Gastrocnemius medialis (tissue), 4 donors: ENCODE measurements at regions not wholly inside any gene's neighbourhood (a gene's known extent, or its start where the extent isn't known, plus 50 kb on each side); places are given as distances from the start of the nearest gene placed in this dataset.
A peak's percentile ranks its signal among the peaks of the same experiment; 100 is the strongest.

Experiments
- ATAC-seq, 2 donors: fragments of 150-250 bp; one replicate each; pipeline ENCODE4 v1.9.1; 2016
- DNase-seq, 2 donors: peaks; one replicate each; pipeline ENCODE4 v3.0.0-alpha.2; 2019
- H3K27ac ChIP-seq, 4 donors: fragments of 200-600 bp; sonication (generic); 1 replicate in 1 of 4; 2 replicates in 3 of 4; pipeline ENCODE4 v1.5.1; 2016 to 2018; ENCODE audit warnings: mild to moderate bottlenecking in 2 of 4, moderate library complexity in 1 of 4
- H3K27me3 ChIP-seq, 3 donors: fragments of 200-600 bp; sonication (generic) in 2 of 3; 1 replicate in 1 of 3; 2 replicates in 2 of 3; pipeline versions ENCODE4 v1.5.1 to v1.6.0; 2016 to 2019; ENCODE audit warnings: mild to moderate bottlenecking in 1 of 3, moderate library complexity in 1 of 3
- H3K36me3 ChIP-seq, 2 donors: fragments of 200-600 bp; sonication (generic) in 1 of 2; one replicate each; pipeline ENCODE4 v1.5.1; 2017 to 2018
- H3K4me1 ChIP-seq, 2 donors: fragments of 200-600 bp; sonication (generic) in 1 of 2; one replicate each; pipeline ENCODE4 v1.5.1; 2016 to 2017; ENCODE audit warnings: mild to moderate bottlenecking in 2 of 2
- H3K4me3 ChIP-seq, 4 donors: fragments of 200-600 bp; sonication (generic) in 3 of 4; 1 replicate in 1 of 4; 2 replicates in 3 of 4; pipeline ENCODE4 v1.5.1; 2016 to 2019; ENCODE audit warnings: mild to moderate bottlenecking in 2 of 4
- H3K9me3 ChIP-seq, 3 donors: fragments of 200-600 bp; sonication (generic) in 2 of 3; 1 replicate in 1 of 3; 2 replicates in 2 of 3; pipeline ENCODE4 v1.5.1; 2016 to 2019
- POLR2A ChIP-seq, 2 donors: fragments of 450-650 bp; IDR thresholded peaks; one replicate each; pipeline ENCODE4 v1.6.1; 2017; ENCODE audit warnings: antibody characterized with exemption in 2 of 2, mild to moderate bottlenecking in 2 of 2, moderate library complexity in 2 of 2
- in situ Hi-C, 4 donors: fragments of 200-750 bp; cut with MboI; loops; one replicate each; pipeline versions ENCODE4 v1.15.0 to v1.8.0; 2017; ENCODE audit warnings: low sequenced_read_pairs in 4 of 4
- intact Hi-C: fragments of 100-400 bp; cut with DNase I; formaldehyde crosslinking; loops from one replicate; pipeline ENCODE4 v1.15.1; 2023; ENCODE audit warnings: low total_unique reads
- TF ChIP-seq, protein P1 (sequence below), 5 experiments: fragments of 450-650 bp in 3 of 5; fragments of 200-600 bp in 2 of 5; sonication (generic) in 2 of 5; IDR thresholded peaks in 4 of 5; conservative IDR thresholded peaks in 1 of 5; 1 replicate in 4 of 5; 2 replicates in 1 of 5; pipeline ENCODE4 v1.5.1; 2016 to 2019; ENCODE audit warnings: antibody characterized with exemption in 5 of 5, mild to moderate bottlenecking in 3 of 5, moderate library complexity in 3 of 5

DNA sequence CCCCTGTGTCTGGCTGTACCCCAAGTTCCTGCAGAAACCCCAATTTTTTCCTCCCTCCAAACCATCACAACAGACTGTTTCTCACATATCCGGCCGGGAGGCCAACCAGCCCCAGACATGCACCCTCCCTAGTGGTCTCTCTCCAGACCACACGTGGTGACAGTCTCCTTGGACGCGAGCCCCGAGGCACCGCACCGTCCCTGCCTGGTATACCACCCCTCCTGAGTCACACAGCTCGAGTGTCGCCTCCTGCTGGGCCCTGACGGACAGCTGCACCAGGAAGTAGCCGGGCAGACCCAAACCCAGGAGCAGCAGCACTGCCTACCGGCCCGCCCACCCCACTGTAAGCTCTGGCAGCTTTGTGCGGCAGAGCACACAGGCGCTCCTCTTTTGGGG lies 97.4 kb downstream of the RFLNA start:
- TF ChIP-seq POLR2A (IDR thresholded peaks at IDR 0.05): no peak
- TF ChIP-seq, protein P1, sequence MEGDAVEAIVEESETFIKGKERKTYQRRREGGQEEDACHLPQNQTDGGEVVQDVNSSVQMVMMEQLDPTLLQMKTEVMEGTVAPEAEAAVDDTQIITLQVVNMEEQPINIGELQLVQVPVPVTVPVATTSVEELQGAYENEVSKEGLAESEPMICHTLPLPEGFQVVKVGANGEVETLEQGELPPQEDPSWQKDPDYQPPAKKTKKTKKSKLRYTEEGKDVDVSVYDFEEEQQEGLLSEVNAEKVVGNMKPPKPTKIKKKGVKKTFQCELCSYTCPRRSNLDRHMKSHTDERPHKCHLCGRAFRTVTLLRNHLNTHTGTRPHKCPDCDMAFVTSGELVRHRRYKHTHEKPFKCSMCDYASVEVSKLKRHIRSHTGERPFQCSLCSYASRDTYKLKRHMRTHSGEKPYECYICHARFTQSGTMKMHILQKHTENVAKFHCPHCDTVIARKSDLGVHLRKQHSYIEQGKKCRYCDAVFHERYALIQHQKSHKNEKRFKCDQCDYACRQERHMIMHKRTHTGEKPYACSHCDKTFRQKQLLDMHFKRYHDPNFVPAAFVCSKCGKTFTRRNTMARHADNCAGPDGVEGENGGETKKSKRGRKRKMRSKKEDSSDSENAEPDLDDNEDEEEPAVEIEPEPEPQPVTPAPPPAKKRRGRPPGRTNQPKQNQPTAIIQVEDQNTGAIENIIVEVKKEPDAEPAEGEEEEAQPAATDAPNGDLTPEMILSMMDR (IDR thresholded peaks at IDR 0.05 in 4 of 5, conservative IDR thresholded peaks at IDR 0.05 in 1 of 5): no peak
- no peaks in the 10 kb centered on the region for H3K27me3 ChIP-seq
- no peaks in the 10 kb centered on the region for H3K9me3 ChIP-seq
- H3K4me3 ChIP-seq: no peak overlapping the region
- no peak for ATAC-seq
- DNase-seq: no peak
- peaks cover 57 to 67% of the 10 kb centered on the region in 2 donors for H3K4me1 ChIP-seq
- peak overlapping the region; percentile 93 to 98 (median 96) for H3K27ac ChIP-seq
- H3K36me3 ChIP-seq: no peaks in the 10 kb centered on the region
- intact Hi-C loops (loop anchor here (10.0 kb wide), 1 partner anchor 523 kb away; the partner anchor contains the start of gene UBC), in situ Hi-C loops (loop anchor here in 1 of 4 donors (25.0 kb wide), 1 partner anchor 120 kb away; no protein-coding TSS in a partner anchor)

DNA sequence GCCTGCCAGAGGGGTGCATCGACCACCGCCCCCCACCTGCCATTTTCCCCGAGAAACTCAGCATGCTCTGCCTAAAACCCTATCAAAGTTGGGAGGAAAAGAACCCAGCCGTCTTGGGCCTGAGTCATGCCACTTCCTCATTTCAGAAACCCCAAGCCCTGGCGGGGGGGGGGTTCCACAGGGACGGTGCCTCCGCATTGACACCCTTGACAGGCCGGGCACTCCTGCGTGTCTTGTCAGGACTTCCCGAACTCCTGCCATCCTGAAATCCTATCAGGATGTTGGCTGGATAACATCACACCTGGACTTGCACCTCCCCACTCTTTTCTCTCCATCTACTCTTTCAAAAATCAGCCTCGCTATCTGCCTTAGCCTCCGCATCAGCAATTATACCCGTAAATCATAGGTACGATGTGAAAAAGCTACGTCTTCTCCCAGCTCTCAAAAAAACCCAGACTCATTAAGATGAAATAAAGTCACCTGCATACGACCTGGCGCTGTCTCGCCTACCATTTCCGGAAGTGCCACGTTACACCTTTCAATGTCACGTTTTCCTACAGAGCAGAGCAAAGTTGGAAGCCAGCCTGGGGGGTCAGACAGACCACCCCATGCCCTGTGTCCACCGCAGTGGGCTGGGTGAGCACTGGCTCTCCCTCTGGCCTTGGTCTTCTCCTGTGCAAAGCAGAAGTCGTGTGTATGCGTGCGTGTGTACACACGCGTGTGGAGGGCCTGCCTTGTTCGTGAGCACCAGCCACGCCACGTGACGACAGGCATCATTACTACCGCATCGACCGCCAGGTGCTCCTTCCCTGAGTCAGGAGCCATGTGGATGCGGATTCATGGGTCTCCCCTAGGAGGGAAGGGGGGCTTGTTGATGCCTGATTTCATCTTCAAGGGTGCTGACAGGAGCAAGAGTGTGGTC lies 96.7 kb downstream of the RFLNA start:
- H3K27me3 ChIP-seq: no peaks in the 10 kb centered on the region
- intact Hi-C loops (loop anchor here (10.0 kb wide), 1 partner anchor 523 kb away; the partner anchor contains the start of gene UBC), in situ Hi-C loops (loop anchor here in 1 of 4 donors (25.0 kb wide), 1 partner anchor 121 kb away; no protein-coding TSS in a partner anchor)
- ATAC-seq (no peak), DNase-seq (no peak)
- peak overlapping the region; percentile 93 to 98 (median 96) for H3K27ac ChIP-seq
- H3K4me1 ChIP-seq: peaks cover 60 to 68% of the 10 kb centered on the region in 2 donors
- no peaks in the 10 kb centered on the region for H3K36me3 ChIP-seq
- no peak overlapping the region for H3K4me3 ChIP-seq
- TF ChIP-seq POLR2A (IDR thresholded peaks at IDR 0.05): no peak
- H3K9me3 ChIP-seq: no peaks in the 10 kb centered on the region

DNA sequence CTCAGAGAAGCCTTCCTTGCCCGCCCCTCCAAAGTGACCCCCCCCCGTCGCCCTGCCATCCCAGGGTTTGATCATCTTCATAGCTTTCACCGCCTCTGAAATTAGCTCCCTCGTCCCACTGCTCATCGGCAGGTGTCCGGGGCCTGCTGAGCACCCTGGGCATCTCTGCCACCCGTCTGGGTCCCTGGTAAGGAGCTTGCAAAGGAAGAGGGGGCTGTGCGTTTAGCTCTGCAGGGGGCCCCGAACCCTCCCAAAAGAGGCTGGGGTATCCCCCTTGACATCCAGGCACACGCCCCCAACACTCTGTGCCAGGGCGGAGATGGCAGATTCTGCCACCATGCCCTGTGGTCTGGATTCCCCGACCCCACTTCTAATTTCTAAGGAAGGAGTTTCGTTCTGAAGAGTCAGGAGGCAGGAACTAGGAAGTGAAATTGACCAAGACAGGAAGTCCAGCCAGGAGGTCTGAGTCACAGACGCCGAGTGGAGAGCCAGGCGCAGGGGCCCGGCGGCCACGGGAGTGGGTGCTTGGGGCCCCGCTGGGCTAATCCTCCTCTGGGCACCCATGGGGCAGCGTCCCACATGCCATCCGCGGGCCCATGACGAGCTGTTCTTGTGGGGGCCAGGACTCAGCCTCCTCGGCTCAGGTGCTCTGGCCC lies 95.7 kb downstream of the RFLNA start:
- Histone ChIP-seq H3K27me3 (no peaks in the 10 kb centered on the region), H3K36me3 (no peaks in the 10 kb centered on the region), H3K4me1 (peaks cover 71 to 79% of the 10 kb centered on the region in 2 donors), H3K4me3 (no peak overlapping the region), H3K27ac (peak overlapping the region; percentile 93 to 98 (median 96)), H3K9me3 (no peaks in the 10 kb centered on the region)
- intact Hi-C loops: loop anchor here (10.0 kb wide), 1 partner anchor 524 kb away; the partner anchor contains the start of gene UBC
- ATAC-seq: no peak
- peak; percentile 62 to 76 for DNase-seq
- no peak for TF ChIP-seq POLR2A (IDR thresholded peaks at IDR 0.05)
- TF ChIP-seq, protein P1 (IDR thresholded peaks at IDR 0.05 in 4 of 5, conservative IDR thresholded peaks at IDR 0.05 in 1 of 5): no peak
- in situ Hi-C loops: loop anchor here in 1 of 4 donors (25.0 kb wide), 1 partner anchor 122 kb away; no protein-coding TSS in a partner anchor

DNA sequence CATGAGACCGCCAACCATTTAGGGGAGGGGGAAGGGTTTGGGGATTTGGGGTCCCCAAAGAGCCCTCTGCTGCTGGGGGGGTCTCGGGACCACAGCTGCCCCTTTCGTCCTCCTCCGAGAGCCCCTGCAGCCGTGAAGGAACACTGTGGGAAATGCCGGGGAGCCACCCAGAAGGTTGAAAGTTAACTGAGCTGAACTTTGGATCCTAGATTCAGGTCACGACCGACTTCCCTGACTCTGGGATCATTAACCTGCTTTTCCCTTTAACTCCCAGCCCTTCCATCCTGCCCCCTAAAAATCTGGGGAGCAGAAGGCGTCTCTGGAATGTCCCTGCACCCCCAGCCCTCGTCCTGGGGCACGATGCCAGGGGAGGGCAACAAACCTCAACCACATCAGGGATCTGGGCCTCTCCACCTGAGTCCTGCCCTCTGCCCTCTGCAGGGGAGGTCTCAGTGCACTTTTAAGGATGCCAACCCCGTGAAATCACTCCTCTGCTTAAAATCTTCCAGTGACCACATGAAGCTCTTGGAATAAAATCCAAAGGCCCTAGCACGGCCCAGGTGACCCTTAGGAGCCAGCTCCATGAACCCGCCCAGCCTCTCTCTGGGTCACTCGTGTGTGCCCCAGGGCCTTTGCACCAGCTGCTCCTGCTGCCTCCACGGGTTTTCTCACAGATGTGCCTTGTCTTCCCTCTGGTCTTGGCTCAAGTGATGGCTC lies 95.0 kb downstream of the RFLNA start:
- H3K27me3 ChIP-seq: no peaks in the 10 kb centered on the region
- TF ChIP-seq POLR2A (IDR thresholded peaks at IDR 0.05): no peak
- TF ChIP-seq, protein P1 (IDR thresholded peaks at IDR 0.05 in 4 of 5, conservative IDR thresholded peaks at IDR 0.05 in 1 of 5): no peak
- H3K4me1 ChIP-seq: peaks cover 75 to 80% of the 10 kb centered on the region in 2 donors
- peak overlapping the region; percentile 56 to 86 (median 72) for H3K4me3 ChIP-seq
- H3K36me3 ChIP-seq: no peaks in the 10 kb centered on the region
- intact Hi-C loops: loop anchor here (2.0 to 10.0 kb wide), 3 partner anchors 119 to 525 kb away; partner anchors contain the start of genes NCOR2 and UBC
- no peak for ATAC-seq
- DNase-seq: no peak
- H3K27ac ChIP-seq: peak overlapping the region; percentile 93 to 98 (median 96)
- H3K9me3 ChIP-seq: no peaks in the 10 kb centered on the region
- in situ Hi-C loops: loop anchor here in 1 of 4 donors (25.0 kb wide), 1 partner anchor 122 kb away; no protein-coding TSS in a partner anchor
